IMR-90 (cell line): ENCODE measurements at regions not wholly inside any gene's neighbourhood (a gene's known extent, or its start where the extent isn't known, plus 50 kb on each side); places are given as distances from the start of the nearest gene placed in this dataset.

Experiments used
- ATAC-seq: fragments of 200-7000 bp; cut with Tn5 transposase; 2 replicates; pipeline ENCODE4 v1.9.1; 2020; ENCODE audit warnings: low read depth, mild to moderate bottlenecking, moderate library complexity
- BruUV-seq: library from RNA; stranded (reverse); fragments of 400-500 nt; replicated peaks from 2 replicates; lab custom pipeline; 2021; lab: Mats Ljungman, UMichigan
- CTCF ChIA-PET: fragments of 300-600 bp; formaldehyde crosslinking; extraction: SDS; loops from one replicate; lab custom pipeline; 2021; ENCODE audit warnings: antibody characterized with exemption; lab: Yijun Ruan, JAX
- POLR2A ChIA-PET: fragments of 300-600 bp; sonication (Branson Sonifier 250); formaldehyde crosslinking; loops from one replicate; lab custom pipeline; 2022; ENCODE audit warnings: antibody characterized with exemption; ENCODE audit not compliant: unreplicated experiment; lab: Charles Lee
- DNase-seq: peaks from one replicate; pipeline ENCODE4 v3.0.0; 2013
- H2AFZ ChIP-seq: replicated peaks from 2 replicates; pipeline ENCODE3; 2013; ENCODE audit warnings: low read length, mild to moderate bottlenecking; ENCODE audit not compliant: poor library complexity
- H2AK5ac ChIP-seq: 2 replicates; pipeline ENCODE4 v1.6.1; 2013; ENCODE audit warnings: low read depth, low read length, inconsistent platforms
- H2AK9ac ChIP-seq: replicated peaks from 2 replicates; pipeline ENCODE3; 2013; ENCODE audit warnings: mild to moderate bottlenecking, low read depth, low read length, moderate library complexity; ENCODE audit not compliant: poor library complexity
- H2BK120ac ChIP-seq: 2 replicates; pipeline ENCODE4 v1.6.1; 2013; ENCODE audit warnings: low read depth, low read length, inconsistent platforms
- H2BK15ac ChIP-seq: 3 replicates; pipeline ENCODE4 v1.6.1; 2013; ENCODE audit warnings: low read depth, low read length, inconsistent platforms
- H2BK20ac ChIP-seq: 2 replicates; pipeline ENCODE4 v1.6.1; 2013; ENCODE audit warnings: low read depth, mild to moderate bottlenecking, inconsistent platforms, low read length, moderate library complexity
- H2BK5ac ChIP-seq: 2 replicates; pipeline ENCODE4 v1.6.1; 2013; ENCODE audit warnings: mild to moderate bottlenecking, low read depth, low read length, inconsistent platforms; ENCODE audit not compliant: poor library complexity, severe bottlenecking
- H3K14ac ChIP-seq: replicated peaks from 2 replicates; pipeline ENCODE4 v1.6.1; 2013; ENCODE audit warnings: low read depth, low read length, inconsistent platforms
- H3K18ac ChIP-seq: 2 replicates; pipeline ENCODE4 v1.6.1; 2013; ENCODE audit warnings: low read depth, low read length, control low read depth
- H3K23ac ChIP-seq: 2 replicates; pipeline ENCODE4 v1.6.1; 2013; ENCODE audit warnings: low read depth, low read length, inconsistent platforms
- H3K27ac ChIP-seq: 2 replicates; pipeline ENCODE4 v1.5.1; 2013; ENCODE audit warnings: mild to moderate bottlenecking, control low read depth, low read length; ENCODE audit not compliant: insufficient read depth
- H3K27me3 ChIP-seq: 2 replicates; pipeline ENCODE4 v1.6.1; 2013; ENCODE audit warnings: low read length; ENCODE audit not compliant: control insufficient read depth, insufficient read depth
- H3K36me3 ChIP-seq: 2 replicates; pipeline ENCODE4 v1.6.1; 2013; ENCODE audit warnings: low read length, mixed read lengths; ENCODE audit not compliant: control insufficient read depth, insufficient read depth
- H3K4ac ChIP-seq: 2 replicates; pipeline ENCODE4 v1.6.1; 2013; ENCODE audit warnings: low read depth, low read length, inconsistent platforms
- H3K4me1 ChIP-seq: 2 replicates; pipeline ENCODE4 v1.6.1; 2013; ENCODE audit warnings: low read length, mixed read lengths; ENCODE audit not compliant: control insufficient read depth, insufficient read depth
- H3K4me2 ChIP-seq: 2 replicates; pipeline ENCODE4 v1.6.1; 2013; ENCODE audit warnings: low read depth, mild to moderate bottlenecking, control low read depth, low read length, moderate library complexity
- H3K4me3 ChIP-seq: 2 replicates; pipeline ENCODE4 v1.5.1; 2013; ENCODE audit warnings: low read depth, mild to moderate bottlenecking, control low read depth, low read length, moderate library complexity; ENCODE audit not compliant: insufficient read depth
- H3K56ac ChIP-seq: 2 replicates; pipeline ENCODE4 v1.6.1; 2013; ENCODE audit warnings: low read length, inconsistent platforms; ENCODE audit not compliant: insufficient read depth; ENCODE audit errors: extremely low read depth
- H3K79me1 ChIP-seq, 2 experiments: 2 replicates each; pipeline ENCODE4 v1.6.1; 2013; ENCODE audit warnings: low read length in 2 of 2, inconsistent platforms in 1 of 2, low read depth in 1 of 2
- H3K9ac ChIP-seq: 2 replicates; pipeline ENCODE4 v1.6.1; 2013; ENCODE audit warnings: low read depth, low read length, control low read depth
- H3K9me1 ChIP-seq: 2 replicates; pipeline ENCODE4 v1.6.1; 2013; ENCODE audit warnings: low read length, inconsistent platforms; ENCODE audit not compliant: insufficient read depth
- H3K9me3 ChIP-seq: 2 replicates; pipeline ENCODE4 v1.6.1; 2013; ENCODE audit warnings: low read length; ENCODE audit not compliant: control insufficient read depth, insufficient read depth
- H4K20me1 ChIP-seq: 2 replicates; pipeline ENCODE4 v1.6.1; 2013; ENCODE audit warnings: low read length, inconsistent platforms; ENCODE audit not compliant: insufficient read depth
- H4K5ac ChIP-seq: 2 replicates; pipeline ENCODE4 v1.6.1; 2013; ENCODE audit warnings: mild to moderate bottlenecking, low read depth, low read length, control low read depth
- H4K8ac ChIP-seq, 2 experiments: 2 replicates each; pipeline ENCODE4 v1.6.1; 2013; ENCODE audit warnings: low read depth in 2 of 2, low read length in 2 of 2, control low read depth in 1 of 2, inconsistent platforms in 1 of 2
- H4K91ac ChIP-seq: 2 replicates; pipeline ENCODE4 v1.6.1; 2013; ENCODE audit warnings: low read depth, low read length, inconsistent platforms; ENCODE audit not compliant: insufficient read depth
- BHLHE40 ChIP-seq: fragments of 150-350 bp; IDR thresholded peaks from 2 replicates; pipeline ENCODE4 v1.6.1; 2016; ENCODE audit warnings: mild to moderate bottlenecking, low read depth, low read length
- CEBPB ChIP-seq: IDR thresholded peaks from 2 replicates; pipeline ENCODE4 v1.6.1; 2012; ENCODE audit warnings: low read depth, low read length, improper control_type of control experiment
- CHD1 ChIP-seq: IDR thresholded peaks from 2 replicates; pipeline ENCODE4 v1.6.1; 2012; ENCODE audit warnings: low read depth, low read length, improper control_type of control experiment
- FOS ChIP-seq: fragments of 150-350 bp; IDR thresholded peaks from 2 replicates; pipeline ENCODE4 v1.6.1; 2016; ENCODE audit warnings: low read depth, low read length
- MAFK ChIP-seq: IDR thresholded peaks from 2 replicates; pipeline ENCODE4 v1.6.1; 2012; ENCODE audit warnings: low read depth, low read length, improper control_type of control experiment
- MAZ ChIP-seq: IDR thresholded peaks from 2 replicates; pipeline ENCODE4 v1.6.1; 2012; ENCODE audit warnings: low read depth, mild to moderate bottlenecking, low read length, improper control_type of control experiment, moderate library complexity, borderline replicate concordance
- MXI1 ChIP-seq: IDR thresholded peaks from 2 replicates; pipeline ENCODE4 v1.6.1; 2012; ENCODE audit warnings: low read depth, mild to moderate bottlenecking, low read length, moderate library complexity, borderline replicate concordance
- NFE2L2 ChIP-seq: fragments of 150-350 bp; IDR thresholded peaks from 2 replicates; pipeline ENCODE4 v1.6.1; 2016; ENCODE audit warnings: low read depth, mild to moderate bottlenecking, low read length
- RAD21 ChIP-seq: IDR thresholded peaks from 2 replicates; pipeline ENCODE4 v1.6.1; 2012; ENCODE audit warnings: low read length, improper control_type of control experiment
- RCOR1 ChIP-seq: IDR thresholded peaks from 2 replicates; pipeline ENCODE4 v1.6.1; 2012; ENCODE audit warnings: mild to moderate bottlenecking, low read length, improper control_type of control experiment; ENCODE audit not compliant: insufficient replicate concordance
- SMC3 ChIP-seq: fragments of 150-350 bp; IDR thresholded peaks from 2 replicates; pipeline ENCODE4 v1.6.1; 2016; ENCODE audit warnings: low read depth, mild to moderate bottlenecking, antibody characterized with exemption, low read length, moderate library complexity
- WGBS, 2 experiments: methylation state at CpG; one replicate each; pipeline versions ENCODE4 v1.1.5 to v1.1.7; 2013; ENCODE audit warnings: missing lambda C conversion rate in 2 of 2; ENCODE audit not compliant: insufficient read length in 1 of 2; ENCODE audit errors: extremely low coverage in 2 of 2; 5-methylcytosine and 5-hydroxymethylcytosine counted together
- dilution Hi-C: fragments of 300-500 bp; cut with HindIII; formaldehyde crosslinking; loops from one replicate; pipeline ENCODE4 v1.14.3; 2018; ENCODE audit warnings: low sequenced_read_pairs; ENCODE audit not compliant: unreplicated experiment
- in situ Hi-C: fragments of 300-500 bp; cut with MboI; formaldehyde crosslinking; loops from 3 replicates; pipeline ENCODE4 v1.14.3; 2019; ENCODE audit warnings: low sequenced_read_pairs, inconsistent platforms, mixed read lengths
- intact Hi-C: fragments of 100-400 bp; cut with micrococcal nuclease; formaldehyde crosslinking; loops from 2 replicates; pipeline ENCODE4 v1.10.0; 2022
- TF ChIP-seq, protein P1 (sequence below): conservative IDR thresholded peaks from 2 replicates; pipeline ENCODE4 v1.5.1; 2012; ENCODE audit warnings: mild to moderate bottlenecking, low read depth, low read length, improper control_type of control experiment

DNA sequence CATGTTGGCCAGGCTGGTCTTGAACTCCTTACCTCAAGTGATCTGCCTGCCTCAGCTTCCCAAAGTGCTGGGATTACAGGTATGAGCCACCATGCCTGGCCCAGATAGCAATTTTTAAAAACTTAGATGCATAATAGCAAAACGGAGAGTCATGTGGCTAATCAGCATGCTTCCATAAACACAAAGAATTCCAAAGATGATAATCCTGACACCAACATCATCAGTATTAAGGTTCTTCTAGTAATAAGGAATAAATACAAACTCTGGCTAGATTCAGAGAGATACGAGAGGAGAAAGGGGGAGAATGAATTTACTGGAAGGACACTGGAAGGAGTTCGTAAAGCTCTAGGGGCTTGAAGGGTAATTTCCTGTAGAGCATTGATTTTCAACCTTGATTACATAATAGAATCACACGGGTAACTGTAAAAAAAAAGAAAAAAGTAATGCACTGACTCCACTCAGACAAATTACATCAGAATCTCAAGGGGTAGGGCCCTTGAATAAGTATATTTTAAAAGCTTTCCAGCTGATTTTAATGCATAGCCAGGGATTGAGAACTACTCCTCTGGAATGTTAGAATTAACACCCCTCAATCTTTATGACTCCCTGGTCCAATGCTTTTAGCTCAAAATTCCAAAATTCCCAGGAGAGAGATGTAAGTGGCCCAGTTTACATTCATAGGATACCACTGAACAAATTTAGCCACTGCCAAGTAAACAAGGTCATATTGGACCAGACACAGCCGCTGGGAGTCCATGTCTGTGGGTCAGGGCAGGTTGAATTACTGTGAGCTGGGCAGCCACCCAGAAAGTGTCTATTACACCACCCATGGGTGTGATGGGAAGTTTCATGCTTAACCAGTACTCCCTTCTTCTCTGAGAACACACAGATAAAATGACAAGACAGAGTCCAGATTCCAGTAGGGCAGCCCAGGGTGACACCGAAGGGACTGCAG, 243.9 kb downstream of the TBL1XR1 start (continued):
- TF ChIP-seq MXI1 (no peak), FOS (no peak)

DNA sequence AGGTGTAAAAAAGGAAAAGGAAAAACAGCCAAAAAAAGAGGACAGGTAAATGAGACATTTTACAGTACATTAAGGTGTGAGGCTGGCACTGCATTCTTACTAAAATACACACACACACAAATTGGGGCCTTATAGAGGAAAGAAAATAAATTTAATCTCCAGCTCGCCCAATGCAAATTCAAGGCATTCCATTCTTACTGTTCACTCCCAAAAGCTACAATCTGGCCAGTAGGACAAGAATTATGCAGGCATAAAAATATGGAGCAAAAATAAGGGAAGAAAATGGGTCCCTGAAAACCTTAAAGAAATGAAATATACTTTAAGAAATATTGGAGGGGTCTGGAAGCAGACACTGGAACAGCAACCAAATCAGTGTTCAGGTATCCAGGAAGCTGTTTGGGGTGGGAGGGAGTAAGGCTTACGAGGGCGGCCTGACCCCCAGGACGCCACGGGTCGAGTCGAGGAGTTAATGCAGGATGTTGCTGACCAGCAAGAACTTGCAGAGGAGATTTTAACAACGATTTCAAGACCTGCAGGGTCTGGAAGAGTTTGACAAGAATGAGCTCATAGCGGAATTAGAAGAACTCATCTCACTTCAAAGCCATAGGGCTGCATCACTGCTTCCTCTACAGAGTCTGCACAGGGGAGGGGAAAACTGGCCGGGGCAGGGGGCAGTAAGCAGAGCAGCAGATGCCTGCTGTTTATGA, 245.5 kb downstream of the TBL1XR1 start:
- no peaks in the 10 kb centered on the region for H4K20me1 ChIP-seq
- H3K23ac ChIP-seq, result no peak overlapping the region
- no peak overlapping the region for H3K27ac ChIP-seq
- H3K9me1 ChIP-seq, result no peaks in the 10 kb centered on the region; the same call in 1 of the 2 replicates
- no peak overlapping the region for H2BK15ac ChIP-seq
- H3K27me3 ChIP-seq, result no peaks in the 10 kb centered on the region
- H2AFZ ChIP-seq, result no peak overlapping the region
- no peak overlapping the region for H3K14ac ChIP-seq
- WGBS, 2 experiments, result no CpG with 5 or more reads among the region's 10 CpGs
- dilution Hi-C loops (no loop called here), intact Hi-C loops (no loop called here), in situ Hi-C loops (no loop called here)
- H2AK9ac ChIP-seq, result peak overlapping the region; percentile 58
- no peak overlapping the region for H3K4me2 ChIP-seq
- H2AK5ac ChIP-seq, result no peak overlapping the region
- H4K5ac ChIP-seq, result no peak overlapping the region
- no peak overlapping the region for H3K56ac ChIP-seq
- no peak overlapping the region for H3K9ac ChIP-seq
- H3K4ac ChIP-seq, result no peak overlapping the region
- ChIA-PET POLR2A (no interaction called here), CTCF (no interaction called here)
- H2BK5ac ChIP-seq, result no peak overlapping the region
- BruUV-seq, result no TSS peak
- ATAC-seq (peak; percentile 40; the same call in 1 of the 2 replicates), DNase-seq (peak; percentile 34)
- H4K91ac ChIP-seq, result no peak overlapping the region
- H3K9me3 ChIP-seq, result no peaks in the 10 kb centered on the region
- no peak overlapping the region for H3K4me3 ChIP-seq
- H2BK120ac ChIP-seq, result 0 out of 2 replicates have a peak overlapping the region, but pooled peaks have one; percentile 16
- no peak overlapping the region for H4K8ac ChIP-seq
- H3K18ac ChIP-seq, result no peak overlapping the region
- H3K36me3 ChIP-seq, result no peaks in the 10 kb centered on the region
- peaks cover 6% of the 10 kb centered on the region; the same call in 1 of the 2 replicates for H3K4me1 ChIP-seq
- H3K79me1 ChIP-seq, result no peaks in the 10 kb centered on the region
- H2BK20ac ChIP-seq, result peak overlapping the region; percentile 37; the same call in 1 of the 2 replicates
- TF ChIP-seq MAZ (no peak), NFE2L2 (no peak), SMC3 (no peak), RCOR1 (no peak), BHLHE40 (no peak), MAFK (no peak), CEBPB (no peak), FOS (no peak), CHD1 (no peak), RAD21 (no peak), MXI1 (no peak)
- TF ChIP-seq, protein P1, sequence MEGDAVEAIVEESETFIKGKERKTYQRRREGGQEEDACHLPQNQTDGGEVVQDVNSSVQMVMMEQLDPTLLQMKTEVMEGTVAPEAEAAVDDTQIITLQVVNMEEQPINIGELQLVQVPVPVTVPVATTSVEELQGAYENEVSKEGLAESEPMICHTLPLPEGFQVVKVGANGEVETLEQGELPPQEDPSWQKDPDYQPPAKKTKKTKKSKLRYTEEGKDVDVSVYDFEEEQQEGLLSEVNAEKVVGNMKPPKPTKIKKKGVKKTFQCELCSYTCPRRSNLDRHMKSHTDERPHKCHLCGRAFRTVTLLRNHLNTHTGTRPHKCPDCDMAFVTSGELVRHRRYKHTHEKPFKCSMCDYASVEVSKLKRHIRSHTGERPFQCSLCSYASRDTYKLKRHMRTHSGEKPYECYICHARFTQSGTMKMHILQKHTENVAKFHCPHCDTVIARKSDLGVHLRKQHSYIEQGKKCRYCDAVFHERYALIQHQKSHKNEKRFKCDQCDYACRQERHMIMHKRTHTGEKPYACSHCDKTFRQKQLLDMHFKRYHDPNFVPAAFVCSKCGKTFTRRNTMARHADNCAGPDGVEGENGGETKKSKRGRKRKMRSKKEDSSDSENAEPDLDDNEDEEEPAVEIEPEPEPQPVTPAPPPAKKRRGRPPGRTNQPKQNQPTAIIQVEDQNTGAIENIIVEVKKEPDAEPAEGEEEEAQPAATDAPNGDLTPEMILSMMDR, result no peak
